ENCODE measurements at regions not wholly inside any gene's neighbourhood (a gene's known extent, or its start where the extent isn't known, plus 50 kb on each side); places are given as distances from the start of the nearest gene placed in this dataset.

GRCh38 chr3:191952609-191953008, 491.6 kb downstream of the PYDC2 start:
- TF ChIP-seq CTCF (IDR thresholded peaks at IDR 0.05) = no peak
- TF ChIP-seq EP300 (IDR thresholded peaks at IDR 0.05) = no peak
- TF ChIP-seq POLR2A (IDR thresholded peaks at IDR 0.05; ENCODE audit: low read depth) = no peak

Data from esophagus muscularis mucosa (tissue), 4 donors.